Osteoblast (primary cell): ENCODE measurements at regions not wholly inside any gene's neighbourhood (a gene's known extent, or its start where the extent isn't known, plus 50 kb on each side); places are given as distances from the start of the nearest gene placed in this dataset.

ENCODE experiments used
- DNase-seq: peaks from one replicate; pipeline ENCODE4 v3.0.0; 2011; ENCODE audit warnings: low spot score, mixed read lengths; ENCODE audit not compliant: insufficient read length; ENCODE audit errors: missing footprints
- H2AFZ ChIP-seq: 2 replicates; pipeline ENCODE4 v1.6.0; 2011; ENCODE audit warnings: mild to moderate bottlenecking, low read length
- H3K27ac ChIP-seq: 2 replicates; pipeline ENCODE4 v1.5.1; 2011; ENCODE audit warnings: mild to moderate bottlenecking, low read depth, low read length, moderate library complexity
- H3K27me3 ChIP-seq: 2 replicates; pipeline ENCODE4 v1.6.0; 2012; ENCODE audit warnings: mild to moderate bottlenecking, control low read depth, inconsistent platforms, low read length, moderate library complexity; ENCODE audit not compliant: insufficient read depth
- H3K36me3 ChIP-seq: 2 replicates; pipeline ENCODE4 v1.5.1; 2011; ENCODE audit warnings: mild to moderate bottlenecking, low read length, control low read depth, moderate library complexity; ENCODE audit not compliant: insufficient read depth
- H3K4me1 ChIP-seq: 2 replicates; pipeline ENCODE4 v1.5.1; 2011; ENCODE audit warnings: mild to moderate bottlenecking, low read length, control low read depth, moderate library complexity; ENCODE audit not compliant: insufficient read depth
- H3K4me2 ChIP-seq: 2 replicates; pipeline ENCODE4 v1.6.0; 2011; ENCODE audit warnings: mild to moderate bottlenecking, low read length; ENCODE audit not compliant: insufficient read depth
- H3K4me3 ChIP-seq: fragments of 200-600 bp; sonication (generic); 3 replicates; pipeline ENCODE4 v1.5.1; 2012; ENCODE audit warnings: mild to moderate bottlenecking, low read length, inconsistent platforms; ENCODE audit not compliant: insufficient read depth
- H3K79me2 ChIP-seq: 2 replicates; pipeline ENCODE4 v1.6.0; 2012; ENCODE audit warnings: mild to moderate bottlenecking, low read length, control low read depth, inconsistent platforms; ENCODE audit not compliant: insufficient read depth
- H3K9me3 ChIP-seq: 2 replicates; pipeline ENCODE4 v1.5.1; 2011; ENCODE audit warnings: low read depth, low read length, control low read depth
- H4K20me1 ChIP-seq: 2 replicates; pipeline ENCODE4 v1.6.0; 2012; ENCODE audit warnings: mild to moderate bottlenecking, low read length, control low read depth; ENCODE audit not compliant: insufficient read depth
- TF ChIP-seq, protein P1 (sequence below): IDR thresholded peaks from 2 replicates; pipeline ENCODE4 v1.5.1; 2011; ENCODE audit warnings: mild to moderate bottlenecking, low read depth, low read length, moderate library complexity; ENCODE audit errors: extremely low read depth

DNA sequence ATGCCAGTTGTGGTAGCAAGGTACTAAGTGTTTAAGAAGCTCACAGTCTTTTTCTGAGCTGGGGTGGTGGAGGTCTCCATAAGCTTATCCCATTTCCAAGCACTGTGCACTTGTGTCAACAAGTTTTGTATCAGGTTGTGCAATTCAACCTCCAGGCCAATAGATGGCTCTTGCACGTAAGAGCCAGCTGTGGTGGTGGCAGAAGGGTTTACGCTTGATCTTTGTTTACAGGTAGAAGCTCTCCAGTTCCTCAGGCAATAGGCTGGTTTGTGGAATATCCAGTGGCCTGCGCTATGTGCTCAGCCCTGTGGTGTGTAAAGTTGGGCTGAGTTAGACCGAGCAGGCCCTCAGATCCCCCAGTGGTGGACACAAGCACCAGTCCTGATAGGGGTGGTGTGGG, 89.7 kb upstream of the CNTNAP5 start:
- no peak for DNase-seq
- Histone ChIP-seq H3K4me2 (no peak overlapping the region), H3K27me3 (no peaks in the 10 kb centered on the region), H3K9me3 (no peaks in the 10 kb centered on the region), H3K4me3 (no peak overlapping the region), H2AFZ (no peak overlapping the region), H3K27ac (no peak overlapping the region), H3K36me3 (no peaks in the 10 kb centered on the region), H3K79me2 (no peaks in the 10 kb centered on the region), H4K20me1 (no peaks in the 10 kb centered on the region), H3K4me1 (no peaks in the 10 kb centered on the region)
- TF ChIP-seq, protein P1, sequence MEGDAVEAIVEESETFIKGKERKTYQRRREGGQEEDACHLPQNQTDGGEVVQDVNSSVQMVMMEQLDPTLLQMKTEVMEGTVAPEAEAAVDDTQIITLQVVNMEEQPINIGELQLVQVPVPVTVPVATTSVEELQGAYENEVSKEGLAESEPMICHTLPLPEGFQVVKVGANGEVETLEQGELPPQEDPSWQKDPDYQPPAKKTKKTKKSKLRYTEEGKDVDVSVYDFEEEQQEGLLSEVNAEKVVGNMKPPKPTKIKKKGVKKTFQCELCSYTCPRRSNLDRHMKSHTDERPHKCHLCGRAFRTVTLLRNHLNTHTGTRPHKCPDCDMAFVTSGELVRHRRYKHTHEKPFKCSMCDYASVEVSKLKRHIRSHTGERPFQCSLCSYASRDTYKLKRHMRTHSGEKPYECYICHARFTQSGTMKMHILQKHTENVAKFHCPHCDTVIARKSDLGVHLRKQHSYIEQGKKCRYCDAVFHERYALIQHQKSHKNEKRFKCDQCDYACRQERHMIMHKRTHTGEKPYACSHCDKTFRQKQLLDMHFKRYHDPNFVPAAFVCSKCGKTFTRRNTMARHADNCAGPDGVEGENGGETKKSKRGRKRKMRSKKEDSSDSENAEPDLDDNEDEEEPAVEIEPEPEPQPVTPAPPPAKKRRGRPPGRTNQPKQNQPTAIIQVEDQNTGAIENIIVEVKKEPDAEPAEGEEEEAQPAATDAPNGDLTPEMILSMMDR, result no peak

DNA sequence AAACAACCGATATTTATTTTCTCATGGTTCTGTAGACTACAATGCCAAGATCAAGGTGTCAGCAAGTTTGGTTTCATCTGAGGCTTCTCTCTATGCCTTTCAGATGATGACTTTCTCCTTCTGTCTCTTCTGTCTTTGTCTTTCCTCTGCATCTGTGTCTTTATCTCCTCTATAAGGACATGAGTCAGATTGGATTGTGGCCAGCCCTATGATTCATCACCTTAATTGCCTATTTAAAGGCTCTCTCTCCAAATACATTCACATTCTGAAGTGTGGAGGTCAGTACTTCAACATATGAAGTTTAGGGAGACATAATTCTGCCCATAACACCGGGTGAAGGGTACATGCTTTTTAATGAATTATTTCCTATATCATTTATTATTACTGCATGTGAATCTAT, 71.2 kb upstream of the CNTNAP5 start:
- no peak for DNase-seq
- Histone ChIP-seq H3K36me3 (no peaks in the 10 kb centered on the region), H3K9me3 (peaks cover 3% of the 10 kb centered on the region), H3K4me1 (no peaks in the 10 kb centered on the region), H3K4me2 (no peak overlapping the region), H3K27me3 (no peaks in the 10 kb centered on the region), H4K20me1 (no peaks in the 10 kb centered on the region), H3K4me3 (no peak overlapping the region), H3K79me2 (no peaks in the 10 kb centered on the region), H3K27ac (no peak overlapping the region), H2AFZ (no peak overlapping the region)
- TF ChIP-seq, protein P1, result no peak

DNA sequence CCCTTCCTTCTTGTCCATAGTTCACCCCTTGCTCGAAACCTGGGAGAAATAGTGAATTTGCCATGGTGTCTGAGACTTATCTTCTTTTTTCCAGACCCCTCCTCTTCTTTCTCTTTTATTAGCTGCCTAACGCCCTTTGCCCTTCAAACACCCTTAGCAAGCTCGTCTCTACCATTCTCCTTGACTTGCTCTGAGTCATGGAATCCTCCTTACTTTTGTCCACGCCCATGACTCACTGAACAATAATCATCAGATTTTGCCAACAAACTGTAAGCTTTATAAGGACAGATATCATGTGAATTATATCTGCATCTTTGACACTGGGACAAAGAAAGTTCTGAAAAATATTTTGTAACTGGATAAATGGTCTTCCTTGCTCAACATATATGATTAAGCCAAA, 67.1 kb upstream of the CNTNAP5 start:
- H3K4me3 ChIP-seq, result no peak overlapping the region
- no peaks in the 10 kb centered on the region for H3K4me1 ChIP-seq
- H3K79me2 ChIP-seq, result no peaks in the 10 kb centered on the region
- no peak overlapping the region for H2AFZ ChIP-seq
- peaks cover 3% of the 10 kb centered on the region for H3K9me3 ChIP-seq
- no peaks in the 10 kb centered on the region for H3K27me3 ChIP-seq
- TF ChIP-seq, protein P1, result no peak
- DNase-seq, result no peak
- H3K36me3 ChIP-seq, result no peaks in the 10 kb centered on the region
- no peak overlapping the region for H3K4me2 ChIP-seq
- no peak overlapping the region for H3K27ac ChIP-seq
- H4K20me1 ChIP-seq, result no peaks in the 10 kb centered on the region

DNA sequence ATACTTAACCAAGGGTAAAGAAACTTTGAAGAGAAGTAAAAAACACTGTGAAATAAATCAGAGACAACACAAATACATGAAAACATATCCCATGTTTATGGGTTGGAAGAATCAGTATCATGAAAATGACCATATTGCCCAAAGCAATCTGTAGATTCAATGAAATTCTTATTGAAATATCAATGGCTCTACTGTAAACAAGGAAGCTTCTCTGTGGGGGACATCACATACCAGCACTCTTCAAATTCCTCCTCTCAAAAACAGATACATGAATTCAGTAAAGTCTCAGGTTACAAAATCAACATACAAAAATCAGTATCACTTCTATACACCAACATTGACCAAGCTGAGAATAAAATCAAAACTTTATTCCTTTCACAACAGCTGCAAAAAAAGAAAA, 63.5 kb upstream of the CNTNAP5 start:
- H3K4me3 ChIP-seq, result no peak overlapping the region
- no peaks in the 10 kb centered on the region for H4K20me1 ChIP-seq
- TF ChIP-seq, protein P1, result no peak
- no peak for DNase-seq
- no peak overlapping the region for H3K27ac ChIP-seq
- no peaks in the 10 kb centered on the region for H3K4me1 ChIP-seq
- H3K36me3 ChIP-seq, result no peaks in the 10 kb centered on the region
- no peaks in the 10 kb centered on the region for H3K27me3 ChIP-seq
- peaks cover 3% of the 10 kb centered on the region for H3K9me3 ChIP-seq
- no peak overlapping the region for H2AFZ ChIP-seq
- H3K79me2 ChIP-seq, result no peaks in the 10 kb centered on the region
- no peak overlapping the region for H3K4me2 ChIP-seq
